ENCODE measurements at regions not wholly inside any gene's neighbourhood (a gene's known extent, or its start where the extent isn't known, plus 50 kb on each side); places are given as distances from the start of the nearest gene placed in this dataset.

GRCh38 chr11:116217006-116217405, 555.8 kb downstream of the BUD13 start:
- H3K36me3 ChIP-seq (ENCODE audit: low read depth) = no peaks in the 10 kb centered on the region
- DNase-seq (peak in 2 of 3 donors; percentile 31 to 64), ATAC-seq (peak; percentile 65)
- no peaks in the 10 kb centered on the region for H3K9me3 ChIP-seq
- H3K4me3 ChIP-seq = no peak overlapping the region
- intact Hi-C loops (cut with DNase I, micrococcal nuclease) = no loop called here
- TF ChIP-seq CTCF (IDR thresholded peaks at IDR 0.05) = peak; percentile 20
- H3K4me1 ChIP-seq (ENCODE audit: low read depth) = no peaks in the 10 kb centered on the region

- Histone ChIP-seq H3K36me3 (ENCODE audit: low read depth) (no peaks in the 10 kb centered on the region), H3K9me3 (no peaks in the 10 kb centered on the region), H3K4me1 (ENCODE audit: low read depth) (no peaks in the 10 kb centered on the region), H3K4me3 (no peak overlapping the region)
- intact Hi-C loops (cut with DNase I, micrococcal nuclease) = no loop called here
- TF ChIP-seq CTCF (IDR thresholded peaks at IDR 0.05) = no peak
- DNase-seq (no peak), ATAC-seq (no peak)
These were observed 557.2 kb downstream of the BUD13 start for GRCh38 chr11:116215471-116216113.

- DNase-seq (peak in 2 of 3 donors; percentile 12 to 30), ATAC-seq (peak; percentile 83)
- Histone ChIP-seq H3K9me3 (no peaks in the 10 kb centered on the region), H3K4me3 (no peak overlapping the region), H3K4me1 (ENCODE audit: low read depth) (no peaks in the 10 kb centered on the region), H3K36me3 (ENCODE audit: low read depth) (no peaks in the 10 kb centered on the region)
- intact Hi-C loops (cut with DNase I, micrococcal nuclease) = no loop called here
- no peak for TF ChIP-seq CTCF (IDR thresholded peaks at IDR 0.05)
These were observed 561.6 kb downstream of the BUD13 start for GRCh38 chr11:116211147-116211546.

- Histone ChIP-seq H3K4me3 (no peak overlapping the region), H3K9me3 (no peaks in the 10 kb centered on the region), H3K4me1 (ENCODE audit: low read depth) (no peaks in the 10 kb centered on the region), H3K36me3 (ENCODE audit: low read depth) (no peaks in the 10 kb centered on the region)
- no peak for DNase-seq
- intact Hi-C loops (cut with DNase I, micrococcal nuclease) = no loop called here
- no peak for TF ChIP-seq CTCF (IDR thresholded peaks at IDR 0.05)
- peak; percentile 32 for ATAC-seq
These were observed 562.1 kb downstream of the BUD13 start for GRCh38 chr11:116210663-116211062.

GRCh38 chr11:116209255-116209654, 563.5 kb downstream of the BUD13 start:
- DNase-seq (no peak), ATAC-seq (no peak)
- Histone ChIP-seq H3K36me3 (ENCODE audit: low read depth) (no peaks in the 10 kb centered on the region), H3K4me3 (no peak overlapping the region), H3K4me1 (ENCODE audit: low read depth) (no peaks in the 10 kb centered on the region), H3K9me3 (no peaks in the 10 kb centered on the region)
- TF ChIP-seq CTCF (IDR thresholded peaks at IDR 0.05) = no peak
- intact Hi-C loops (cut with DNase I, micrococcal nuclease) = no loop called here
